Spleen (tissue), 11 donors: ENCODE measurements at regions not wholly inside any gene's neighbourhood (a gene's known extent, or its start where the extent isn't known, plus 50 kb on each side); places are given as distances from the start of the nearest gene placed in this dataset.

ENCODE experiments used
- DNase-seq: peaks from one replicate; pipeline ENCODE4 v3.0.0-alpha.2; 2020
- H3K27ac ChIP-seq, 8 donors: fragments of 200-600 bp; sonication (generic) in 7 of 8; 1 replicate in 4 of 8; 2 replicates in 4 of 8; pipeline versions ENCODE4 v1.5.0 to v1.8.0; 2016 to 2021; ENCODE audit warnings: inconsistent platforms in 4 of 8, mild to moderate bottlenecking in 4 of 8, moderate library complexity in 1 of 8
- H3K27me3 ChIP-seq, 7 donors: fragments of 200-600 bp; sonication (generic) in 6 of 7; replicated peaks in 1 of 7; 1 replicate in 4 of 7; 2 replicates in 3 of 7; pipeline versions ENCODE4 v1.5.0 to v1.8.0; 2016 to 2021; ENCODE audit warnings: inconsistent platforms in 3 of 7, mild to moderate bottlenecking in 1 of 7
- H3K36me3 ChIP-seq, 6 donors: fragments of 200-600 bp; sonication (generic) in 5 of 6; 1 replicate in 4 of 6; 2 replicates in 2 of 6; pipeline versions ENCODE4 v1.5.0 to v1.8.0; 2016 to 2021; ENCODE audit warnings: inconsistent platforms in 2 of 6
- H3K4me1 ChIP-seq, 6 donors: fragments of 200-600 bp; sonication (generic) in 5 of 6; 1 replicate in 3 of 6; 2 replicates in 3 of 6; pipeline versions ENCODE4 v1.5.0 to v1.8.0; 2016 to 2021; ENCODE audit warnings: inconsistent platforms in 3 of 6
- H3K4me3 ChIP-seq, 8 donors: fragments of 200-600 bp; sonication (generic) in 7 of 8; 1 replicate in 4 of 8; 2 replicates in 4 of 8; pipeline versions ENCODE4 v1.5.0 to v1.8.0; 2016 to 2021; ENCODE audit warnings: inconsistent platforms in 4 of 8, mild to moderate bottlenecking in 4 of 8, moderate library complexity in 2 of 8
- H3K9me3 ChIP-seq, 8 donors: fragments of 200-600 bp; sonication (generic) in 7 of 8; 1 replicate in 4 of 8; 2 replicates in 4 of 8; pipeline versions ENCODE4 v1.5.0 to v1.8.0; 2016 to 2021; ENCODE audit warnings: inconsistent platforms in 4 of 8
- CTCF ChIP-seq, 11 experiments: fragments of 200-600 bp in 7 of 11; fragments of 450-650 bp in 4 of 11; sonication (generic) in 4 of 11; IDR thresholded peaks in 8 of 11; conservative IDR thresholded peaks in 3 of 11; 1 replicate in 7 of 11; 2 replicates in 4 of 11; pipeline versions ENCODE4 v1.4.0 to v1.8.0; 2016 to 2021; ENCODE audit warnings: antibody characterized with exemption in 11 of 11, inconsistent platforms in 4 of 11, mild to moderate bottlenecking in 1 of 11
- POLR2A ChIP-seq, 3 donors: fragments of 450-650 bp; IDR thresholded peaks; one replicate each; pipeline ENCODE4 v1.5.1; 2017; ENCODE audit warnings: antibody characterized with exemption in 3 of 3, mild to moderate bottlenecking in 1 of 3
- POLR2AphosphoS5 ChIP-seq, 3 donors: sonication (generic); formaldehyde crosslinking; IDR thresholded peaks; one replicate each; pipeline ENCODE4 v1.5.1; 2017; ENCODE audit warnings: antibody characterized with exemption in 3 of 3
- WGBS, 5 donors: extraction: QIAGEN DNeasy Blood & Tissue Kit in 3 of 5; methylation state at CpG; one replicate each; pipeline versions ENCODE4 v1.1.5 to v1.1.7; 2013 to 2018; 5-methylcytosine and 5-hydroxymethylcytosine counted together
- intact Hi-C: fragments of 100-400 bp; cut with DNase I; formaldehyde crosslinking; loops from one replicate; pipeline ENCODE4 v1.15.0; 2023; ENCODE audit warnings: low total_unique reads
- donor health status: healthy with polysubstance abuse.
- donor health status: DM: no; HTN: no; CAD: no; lungs with moderate emphysema.
- donor health status: DM: no; HTN: no; CAD: no.
- donor health status: Bipolar disorder and iron deficiency.
- donor health status: healthy.
- donor health status: DM: no; HTN: no; CAD: no.
- donor health status: DM: yes; HTN: yes; CAD: no.

- Histone ChIP-seq H3K36me3 (no peaks in the 10 kb centered on the region), H3K27me3 (peaks cover 0 to 5% (median 0%) of the 10 kb centered on the region in 7 donors), H3K27ac (no peak overlapping the region), H3K9me3 (no peaks in the 10 kb centered on the region), H3K4me3 (no peak overlapping the region), H3K4me1 (peaks cover 0 to 6% (median 0%) of the 10 kb centered on the region in 6 donors)
- TF ChIP-seq CTCF (IDR thresholded peaks at IDR 0.05 in 8 of 11, conservative IDR thresholded peaks at IDR 0.05 in 3 of 11) (no peak), POLR2AphosphoS5 (IDR thresholded peaks at IDR 0.05) (no peak), POLR2A (IDR thresholded peaks at IDR 0.05) (no peak)
- WGBS, 5 donors: 78 to 95% (median 87%) methylated on average over 6 of the region's 6 CpGs
- intact Hi-C loops: no loop called here
- no peak for DNase-seq
These were observed 99.7 kb downstream of the ABHD5 start for GRCh38 chr3:43790476-43790875.

GRCh38 chr3:43791246-43791645 is 100.5 kb downstream of the ABHD5 start:
- Histone ChIP-seq H3K9me3 (no peaks in the 10 kb centered on the region), H3K36me3 (no peaks in the 10 kb centered on the region), H3K27me3 (peaks cover 0 to 3% (median 0%) of the 10 kb centered on the region in 7 donors), H3K27ac (no peak overlapping the region), H3K4me3 (no peak overlapping the region), H3K4me1 (peaks cover 0 to 6% (median 0%) of the 10 kb centered on the region in 6 donors)
- TF ChIP-seq POLR2AphosphoS5 (IDR thresholded peaks at IDR 0.05) (no peak), CTCF (IDR thresholded peaks at IDR 0.05 in 8 of 11, conservative IDR thresholded peaks at IDR 0.05 in 3 of 11) (no peak), POLR2A (IDR thresholded peaks at IDR 0.05) (no peak)
- intact Hi-C loops: no loop called here
- DNase-seq: no peak

- Histone ChIP-seq H3K27ac (peak overlapping the region in 5 of 8 donors; percentile 8 to 43 (median 34)), H3K4me3 (no peak overlapping the region), H3K27me3 (no peaks in the 10 kb centered on the region), H3K36me3 (no peaks in the 10 kb centered on the region), H3K9me3 (no peaks in the 10 kb centered on the region), H3K4me1 (peaks cover 0 to 6% (median 0%) of the 10 kb centered on the region in 6 donors)
- intact Hi-C loops: no loop called here
- TF ChIP-seq CTCF (IDR thresholded peaks at IDR 0.05 in 8 of 11, conservative IDR thresholded peaks at IDR 0.05 in 3 of 11): peak in 1 of 11 experiments; percentile 12
- TF ChIP-seq POLR2AphosphoS5 (IDR thresholded peaks at IDR 0.05): no peak
- no peak for TF ChIP-seq POLR2A (IDR thresholded peaks at IDR 0.05)
- DNase-seq: no peak
- WGBS, 5 donors: 26 to 64% (median 34%) methylated on average over 1 to 2 of the region's 2 CpGs
These were observed 102.2 kb downstream of the ABHD5 start for GRCh38 chr3:43792904-43793303.

- Histone ChIP-seq H3K27ac (peak overlapping the region in 1 of 8 donors; percentile 37), H3K4me1 (peaks cover 0 to 6% (median 0%) of the 10 kb centered on the region in 6 donors), H3K4me3 (no peak overlapping the region), H3K27me3 (no peaks in the 10 kb centered on the region), H3K9me3 (no peaks in the 10 kb centered on the region), H3K36me3 (no peaks in the 10 kb centered on the region)
- WGBS, 5 donors: 81 to 92% (median 85%) methylated on average over 9 of the region's 9 CpGs
- DNase-seq: no peak
- intact Hi-C loops: no loop called here
- TF ChIP-seq POLR2AphosphoS5 (IDR thresholded peaks at IDR 0.05) (no peak), POLR2A (IDR thresholded peaks at IDR 0.05) (no peak), CTCF (IDR thresholded peaks at IDR 0.05 in 8 of 11, conservative IDR thresholded peaks at IDR 0.05 in 3 of 11) (no peak)
These were observed 103.1 kb downstream of the ABHD5 start for GRCh38 chr3:43793648-43794372.
